ENCODE measurements at regions not wholly inside any gene's neighbourhood (a gene's known extent, or its start where the extent isn't known, plus 50 kb on each side); places are given as distances from the start of the nearest gene placed in this dataset.
"Not testable (repeated sequence)": the region's sequence is repeated elsewhere in the genome, so short reads cannot be mapped to it uniquely, and the experiment has no call there.

GRCh38 chr7:130845581-130846085 lies 111.6 kb upstream of the KLF14 start:
- DNase-seq (ENCODE audit: low spot score) (no peak), ATAC-seq (ENCODE audit: low FRiP score) (peak; percentile 69)
- no peak for TF ChIP-seq CTCF (IDR thresholded peaks at IDR 0.05)

GRCh38 chr7:130849604-130850003 lies 115.6 kb upstream of the KLF14 start:
- DNase-seq (ENCODE audit: low spot score) (no peak), ATAC-seq (ENCODE audit: low FRiP score) (no peak)
- no peak for TF ChIP-seq CTCF (IDR thresholded peaks at IDR 0.05)

DNA sequence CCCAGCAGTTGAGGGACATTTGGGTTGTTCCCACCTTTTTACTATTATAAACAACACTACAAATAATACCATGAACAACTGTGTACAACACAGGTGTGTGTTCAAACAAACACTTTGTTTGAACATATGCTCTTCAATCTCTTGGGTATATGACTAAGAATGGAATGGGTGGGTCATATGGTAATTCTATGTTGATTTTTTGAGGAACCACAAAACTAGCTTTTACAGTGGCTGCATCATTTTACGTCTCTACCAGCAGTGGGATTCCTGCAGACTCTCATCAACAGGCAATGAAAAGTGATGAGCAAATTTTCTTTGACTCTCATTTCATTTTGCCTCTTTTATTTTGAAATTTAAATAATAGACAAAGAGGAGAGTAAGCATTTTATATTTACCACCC lies 116.9 kb upstream of the KLF14 start:
- no peak for ATAC-seq (ENCODE audit: low FRiP score)
- TF ChIP-seq CTCF (IDR thresholded peaks at IDR 0.05) = no peak
- no peak for DNase-seq (ENCODE audit: low spot score)

DNA sequence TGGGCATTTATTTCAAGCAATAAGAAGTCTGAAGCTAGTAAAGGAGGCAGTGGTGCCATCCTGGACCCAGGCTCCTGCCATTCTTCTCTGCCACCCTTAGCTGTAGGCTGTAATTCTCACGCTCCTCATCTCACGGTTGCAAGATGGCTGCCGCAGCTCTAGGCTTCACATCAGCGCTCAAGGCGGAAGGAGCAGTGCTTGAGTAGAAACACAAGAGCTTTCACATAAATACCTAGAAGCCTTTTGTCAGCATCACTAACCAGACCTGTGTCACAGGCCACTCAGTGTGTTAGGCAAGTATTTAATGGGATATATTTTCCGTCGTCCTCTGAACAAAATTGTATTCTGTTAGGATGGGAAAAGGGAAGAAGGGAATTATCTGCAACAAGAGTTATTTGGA lies 118.9 kb upstream of the KLF14 start:
- TF ChIP-seq CTCF (IDR thresholded peaks at IDR 0.05) = no peak
- ATAC-seq (ENCODE audit: low FRiP score) = no peak
- no peak for DNase-seq (ENCODE audit: low spot score)

GRCh38 chr7:130853503-130854279 lies 119.7 kb upstream of the KLF14 start:
- DNase-seq (ENCODE audit: low spot score) (no peak), ATAC-seq (ENCODE audit: low FRiP score) (no peak)
- no peak for TF ChIP-seq CTCF (IDR thresholded peaks at IDR 0.05)

DNA sequence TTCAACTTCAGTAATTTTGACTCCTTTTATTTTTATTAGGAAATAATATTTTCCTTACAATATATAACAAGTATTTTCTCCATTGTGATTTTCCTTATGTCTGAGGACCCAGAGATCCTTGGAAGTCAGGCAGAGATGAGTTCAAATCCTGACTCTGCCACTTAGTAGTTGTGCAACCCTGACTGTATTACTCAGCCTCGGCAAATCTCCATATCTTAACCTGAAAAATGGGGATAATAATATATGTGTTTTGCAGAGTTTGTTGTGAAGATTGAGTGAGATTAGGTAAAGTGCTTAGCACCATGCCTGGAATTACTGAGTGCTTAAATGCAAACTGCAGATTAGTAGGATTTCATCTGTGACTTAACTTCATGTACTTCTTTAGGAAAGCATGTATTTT lies 120.5 kb upstream of the KLF14 start:
- no peak for ATAC-seq (ENCODE audit: low FRiP score)
- TF ChIP-seq CTCF (IDR thresholded peaks at IDR 0.05) = no peak
- no peak for DNase-seq (ENCODE audit: low spot score)

GRCh38 chr7:130856866-130857265 lies 122.9 kb upstream of the KLF14 start:
- DNase-seq (ENCODE audit: low spot score) (no peak), ATAC-seq (ENCODE audit: low FRiP score) (no peak)
- TF ChIP-seq CTCF (IDR thresholded peaks at IDR 0.05) = no peak

GRCh38 chr7:130860832-130861231 lies 126.8 kb upstream of the KLF14 start:
- ATAC-seq (ENCODE audit: low FRiP score); DNase-seq (ENCODE audit: low spot score): not testable (repeated sequence)

Data from omental fat pad (tissue), 3 donors.